ENCODE measurements at regions not wholly inside any gene's neighbourhood (a gene's known extent, or its start where the extent isn't known, plus 50 kb on each side); places are given as distances from the start of the nearest gene placed in this dataset.

GRCh38 chr12:61999311-61999710, 260.9 kb upstream of the USP15 start:
- TF ChIP-seq EZH2 (IDR thresholded peaks at IDR 0.05; ENCODE audit: insufficient read depth, poor library complexity, severe bottlenecking) (no peak), EZH2phosphoT487 (IDR thresholded peaks at IDR 0.05; ENCODE audit: insufficient read depth, low read depth) (no peak)
